Epithelial cell of esophagus (primary cell): ENCODE measurements at regions not wholly inside any gene's neighbourhood (a gene's known extent, or its start where the extent isn't known, plus 50 kb on each side); places are given as distances from the start of the nearest gene placed in this dataset.

Source experiments
- DNase-seq: peaks from one replicate; pipeline ENCODE4 v3.0.0; 2010; ENCODE audit warnings: low read depth
- H3K4me3 ChIP-seq: 2 replicates; pipeline ENCODE4 v1.5.1; 2011; ENCODE audit warnings: mild to moderate bottlenecking, low read length, control low read depth
- TF ChIP-seq, protein P1 (sequence below): IDR thresholded peaks from 2 replicates; pipeline ENCODE4 v1.5.1; 2011; ENCODE audit warnings: low read depth, mild to moderate bottlenecking, low read length, control low read depth, inconsistent platforms; ENCODE audit not compliant: insufficient read depth; ENCODE audit errors: missing control alignments

DNA sequence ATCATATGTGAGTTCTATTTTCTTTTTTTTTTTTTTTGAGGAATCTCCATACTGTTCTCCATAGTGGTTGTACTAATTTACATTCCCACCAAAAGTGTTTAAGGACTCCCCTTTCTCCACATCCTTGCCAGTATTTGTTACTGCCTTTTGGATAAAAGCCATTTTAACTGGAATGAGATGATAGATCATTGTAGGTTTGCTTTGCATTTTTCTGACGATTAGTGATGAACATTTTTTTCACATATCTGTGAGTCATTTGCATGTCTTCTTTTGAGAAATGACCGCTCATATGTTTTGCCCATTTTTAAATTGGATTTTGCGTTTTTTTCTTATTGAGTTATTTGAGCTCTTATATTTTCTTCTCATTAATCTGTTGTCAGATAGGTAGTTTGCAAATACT is 394.8 kb downstream of the LRFN5 start:
- DNase-seq, result no peak
- TF ChIP-seq, protein P1, sequence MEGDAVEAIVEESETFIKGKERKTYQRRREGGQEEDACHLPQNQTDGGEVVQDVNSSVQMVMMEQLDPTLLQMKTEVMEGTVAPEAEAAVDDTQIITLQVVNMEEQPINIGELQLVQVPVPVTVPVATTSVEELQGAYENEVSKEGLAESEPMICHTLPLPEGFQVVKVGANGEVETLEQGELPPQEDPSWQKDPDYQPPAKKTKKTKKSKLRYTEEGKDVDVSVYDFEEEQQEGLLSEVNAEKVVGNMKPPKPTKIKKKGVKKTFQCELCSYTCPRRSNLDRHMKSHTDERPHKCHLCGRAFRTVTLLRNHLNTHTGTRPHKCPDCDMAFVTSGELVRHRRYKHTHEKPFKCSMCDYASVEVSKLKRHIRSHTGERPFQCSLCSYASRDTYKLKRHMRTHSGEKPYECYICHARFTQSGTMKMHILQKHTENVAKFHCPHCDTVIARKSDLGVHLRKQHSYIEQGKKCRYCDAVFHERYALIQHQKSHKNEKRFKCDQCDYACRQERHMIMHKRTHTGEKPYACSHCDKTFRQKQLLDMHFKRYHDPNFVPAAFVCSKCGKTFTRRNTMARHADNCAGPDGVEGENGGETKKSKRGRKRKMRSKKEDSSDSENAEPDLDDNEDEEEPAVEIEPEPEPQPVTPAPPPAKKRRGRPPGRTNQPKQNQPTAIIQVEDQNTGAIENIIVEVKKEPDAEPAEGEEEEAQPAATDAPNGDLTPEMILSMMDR, result no peak
- no peak overlapping the region for H3K4me3 ChIP-seq

DNA sequence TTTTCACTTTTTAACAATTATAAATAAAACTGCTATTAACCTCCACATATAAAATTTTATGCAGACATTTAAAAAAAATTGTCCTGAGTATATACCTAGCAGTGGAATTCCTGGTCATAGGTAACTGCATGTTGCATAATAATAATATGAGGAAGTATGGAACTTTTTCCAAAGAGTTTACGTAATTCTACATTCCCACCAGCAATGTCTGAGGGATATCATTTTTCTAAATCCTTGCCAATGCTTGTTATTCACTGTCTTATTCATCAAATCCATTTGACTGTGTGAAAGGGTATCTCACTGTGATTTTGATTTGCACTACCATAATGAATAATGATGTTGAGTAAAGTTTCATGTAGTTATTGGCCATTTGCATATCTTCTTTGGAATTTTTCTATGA is 393.8 kb downstream of the LRFN5 start:
- no peak overlapping the region for H3K4me3 ChIP-seq
- TF ChIP-seq, protein P1, result no peak
- peak; percentile 48 for DNase-seq

DNA sequence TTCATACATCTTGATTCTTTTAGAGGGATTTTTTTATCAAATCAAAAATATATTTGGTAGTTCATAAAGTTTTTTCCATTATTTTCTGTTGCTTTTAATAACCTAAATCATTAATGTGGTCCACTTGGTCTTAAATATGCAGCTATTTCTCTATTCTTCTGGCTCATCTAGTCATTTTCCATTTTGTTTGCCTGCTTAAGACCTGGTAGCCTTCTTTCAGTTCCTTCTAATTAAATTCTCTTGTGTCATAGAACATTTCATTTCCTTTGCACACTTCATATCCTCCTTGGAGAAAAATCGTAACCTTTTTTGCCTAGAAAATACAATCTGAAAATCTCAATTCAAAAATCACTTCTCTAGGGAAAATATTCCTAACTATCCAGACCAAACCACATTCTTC is 387.0 kb downstream of the LRFN5 start:
- H3K4me3 ChIP-seq, result no peak overlapping the region
- no peak for DNase-seq
- TF ChIP-seq, protein P1, result no peak

DNA sequence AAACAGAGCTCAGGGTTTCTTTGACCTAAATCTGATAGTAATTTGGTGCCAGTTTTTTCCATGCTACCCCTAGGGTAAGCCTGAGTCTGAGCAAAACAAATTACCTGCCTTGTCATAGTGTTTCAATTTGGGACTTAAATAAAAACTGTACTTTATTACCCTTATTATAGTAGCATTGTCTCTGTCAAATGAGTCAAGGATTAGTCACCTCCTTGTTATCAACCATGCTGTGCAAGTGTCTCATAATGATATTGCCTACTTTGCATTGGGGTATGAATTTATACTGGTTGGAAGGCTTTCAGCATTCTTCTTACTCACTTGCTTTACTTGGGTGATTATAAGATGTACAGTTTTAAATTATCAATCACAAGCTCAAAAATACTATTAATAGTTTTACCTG is 380.0 kb downstream of the LRFN5 start:
- peak; percentile 51 for DNase-seq
- TF ChIP-seq, protein P1, result no peak

DNA sequence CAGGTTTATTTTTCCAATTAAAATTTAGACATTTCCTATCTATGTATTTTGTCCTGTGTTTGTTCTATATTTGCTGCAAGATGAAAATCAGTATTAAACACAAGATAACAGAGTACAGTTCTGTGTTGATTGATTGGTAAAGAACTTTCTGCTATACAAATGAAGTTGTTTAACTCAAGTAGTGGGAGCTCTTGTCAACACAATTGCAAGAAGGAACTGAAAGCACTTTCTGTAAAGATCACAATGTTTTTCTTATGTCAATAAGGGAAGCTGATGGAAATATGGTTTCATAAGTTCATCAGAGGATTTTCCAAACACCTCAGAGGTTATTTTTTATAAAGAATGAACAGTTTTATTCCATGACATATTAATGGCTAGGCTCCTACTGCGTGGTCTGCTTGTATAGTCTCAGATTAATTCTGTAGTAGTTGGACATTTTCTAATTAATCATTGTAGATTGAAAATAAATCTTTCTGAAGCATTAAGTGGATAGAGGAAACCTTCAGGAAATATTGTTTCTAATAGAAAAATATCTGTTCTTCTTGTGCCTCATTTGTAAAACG is 379.5 kb downstream of the LRFN5 start:
- TF ChIP-seq, protein P1, result no peak
- no peak for DNase-seq
- H3K4me3 ChIP-seq, result no peak overlapping the region

More for the DNA sequence above, 380.0 kb downstream of the LRFN5 start:
- no peak overlapping the region for H3K4me3 ChIP-seq

DNA sequence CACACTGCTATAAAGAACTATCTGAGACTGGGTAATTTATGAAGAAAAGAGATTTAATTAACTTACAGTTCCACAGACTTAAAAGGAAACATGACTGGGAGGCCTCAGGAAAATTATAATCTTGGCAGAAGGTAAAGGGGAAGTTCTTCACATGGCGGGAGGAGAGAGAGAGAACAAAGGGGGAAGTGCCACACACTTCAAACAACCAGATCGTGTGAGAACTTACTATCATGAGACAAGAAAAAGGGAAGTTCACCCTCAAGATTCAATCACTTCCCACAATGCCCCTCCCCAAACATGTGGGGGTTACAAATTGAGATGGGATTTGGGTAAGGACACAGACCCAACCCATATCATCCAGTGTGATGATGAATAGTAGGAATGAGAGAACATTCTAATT is 366.5 kb downstream of the LRFN5 start:
- no peak for DNase-seq
- TF ChIP-seq, protein P1, result no peak
- no peak overlapping the region for H3K4me3 ChIP-seq

DNA sequence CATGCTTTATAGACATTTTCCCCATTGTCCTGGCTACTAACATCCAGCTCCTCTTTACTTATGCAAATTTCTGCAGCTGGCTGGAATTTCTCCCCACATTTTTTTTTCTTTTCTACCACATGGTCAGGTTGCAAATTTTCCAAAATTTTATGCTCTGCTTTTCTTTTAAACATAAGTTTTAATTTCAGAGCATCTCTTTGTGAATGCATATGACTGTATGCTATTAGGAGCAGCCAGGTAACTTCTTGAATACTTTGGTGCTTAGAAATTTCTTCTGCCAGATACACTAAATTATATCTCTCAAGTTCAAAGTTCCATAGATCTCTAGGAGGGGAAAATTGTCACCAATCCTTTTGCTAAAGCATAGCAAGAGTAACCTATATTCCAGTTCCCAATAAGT is 365.9 kb downstream of the LRFN5 start:
- H3K4me3 ChIP-seq, result no peak overlapping the region
- TF ChIP-seq, protein P1, result no peak
- no peak for DNase-seq
